Ovary (tissue), 3 donors: ENCODE measurements at regions not wholly inside any gene's neighbourhood (a gene's known extent, or its start where the extent isn't known, plus 50 kb on each side); places are given as distances from the start of the nearest gene placed in this dataset.
"Not testable (repeated sequence)": the region's sequence is repeated elsewhere in the genome, so short reads cannot be mapped to it uniquely, and the experiment has no call there.

Source experiments
- CTCF ChIP-seq, 3 donors: fragments of 450-650 bp in 2 of 3; fragments of 200-600 bp in 1 of 3; IDR thresholded peaks; one replicate each; pipeline versions ENCODE4 v1.5.1 to v1.8.0; 2016 to 2022; ENCODE audit warnings: antibody characterized with exemption in 3 of 3, mild to moderate bottlenecking in 1 of 3
- POLR2A ChIP-seq: fragments of 450-650 bp; IDR thresholded peaks from one replicate; pipeline ENCODE4 v1.6.1; 2017; ENCODE audit warnings: antibody characterized with exemption, mild to moderate bottlenecking, moderate library complexity
- donor health status: DM: no; HTN: no; CAD: no.

- not testable (repeated sequence) for TF ChIP-seq CTCF (IDR thresholded peaks at IDR 0.05); POLR2A
Observed at GRCh38 chr15:20069043-20069442, 472.6 kb downstream of the GOLGA6L6 start.
